Prostate gland (tissue), 2 donors: ENCODE measurements at regions not wholly inside any gene's neighbourhood (a gene's known extent, or its start where the extent isn't known, plus 50 kb on each side); places are given as distances from the start of the nearest gene placed in this dataset.

Experiments
- DNase-seq: peaks from one replicate; pipeline ENCODE4 v3.0.0-alpha.2; 2019; ENCODE audit warnings: low spot score
- H3K27ac ChIP-seq, 2 donors: fragments of 200-600 bp; sonication (generic); 2 replicates each; pipeline ENCODE4 v1.5.1; 2017 to 2019
- H3K27me3 ChIP-seq: fragments of 200-600 bp; sonication (generic); replicated peaks from 2 replicates; pipeline ENCODE4 v1.5.1; 2019; ENCODE audit not compliant: insufficient read depth
- H3K36me3 ChIP-seq, 2 donors: fragments of 200-600 bp; sonication (generic); 1 replicate in 1 of 2; 2 replicates in 1 of 2; pipeline versions ENCODE4 v1.5.1 to v1.8.1; 2017 to 2019
- H3K4me1 ChIP-seq: fragments of 200-600 bp; sonication (generic); replicated peaks from 2 replicates; pipeline ENCODE4 v1.5.1; 2019
- H3K4me3 ChIP-seq, 2 donors: fragments of 200-600 bp; sonication (generic); 2 replicates each; pipeline ENCODE4 v1.5.1; 2017 to 2019
- H3K9me3 ChIP-seq: fragments of 200-600 bp; sonication (generic); 2 replicates; pipeline ENCODE4 v1.5.1; 2017
- POLR2A ChIP-seq: fragments of 450-650 bp; IDR thresholded peaks from one replicate; pipeline ENCODE4 v1.6.1; 2016; ENCODE audit warnings: antibody characterized with exemption, mild to moderate bottlenecking
- POLR2AphosphoS5 ChIP-seq: sonication (generic); formaldehyde crosslinking; IDR thresholded peaks from one replicate; pipeline ENCODE4 v1.6.1; 2017; ENCODE audit warnings: antibody characterized with exemption
- WGBS: methylation state at CpG from one replicate; pipeline ENCODE4 v1.1.5; 2018; 5-methylcytosine and 5-hydroxymethylcytosine counted together
- intact Hi-C: fragments of 100-400 bp; cut with DNase I; formaldehyde crosslinking; loops from one replicate; pipeline ENCODE4 v1.14.2; 2022
- TF ChIP-seq, protein P1 (sequence below), 4 experiments: fragments of 200-600 bp in 2 of 4; fragments of 450-650 bp in 2 of 4; sonication (generic) in 2 of 4; IDR thresholded peaks; 1 replicate in 3 of 4; 2 replicates in 1 of 4; pipeline ENCODE4 v1.5.1; 2016 to 2019; ENCODE audit warnings: antibody characterized with exemption in 4 of 4, mild to moderate bottlenecking in 2 of 4, moderate library complexity in 2 of 4

DNA sequence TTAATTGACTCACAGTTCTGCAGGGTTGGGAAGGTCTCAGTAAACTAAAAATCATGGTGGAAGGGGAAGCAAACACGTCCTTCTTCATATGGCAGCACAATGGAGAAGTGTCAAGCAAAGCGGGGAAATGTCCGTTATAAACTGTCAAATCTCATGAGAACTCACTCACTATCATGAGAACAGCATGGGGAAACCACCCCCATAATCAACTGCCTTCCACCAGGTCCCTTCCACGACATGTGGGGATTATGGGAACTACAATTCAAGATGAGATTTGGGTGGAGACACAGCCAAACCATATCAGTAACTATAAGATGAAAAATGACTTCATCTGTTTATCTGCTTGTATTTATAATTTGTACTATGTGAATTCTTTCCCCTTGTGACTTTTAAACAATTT lies 577.6 kb upstream of the MDGA2 start:
- Histone ChIP-seq H3K4me3 (no peak overlapping the region), H3K36me3 (no peaks in the 10 kb centered on the region), H3K27ac (no peak overlapping the region), H3K27me3 (no peaks in the 10 kb centered on the region), H3K9me3 (no peaks in the 10 kb centered on the region), H3K4me1 (no peaks in the 10 kb centered on the region)
- WGBS = 94% methylated on average over 4 of the region's 4 CpGs
- intact Hi-C loops = no loop called here
- no peak for DNase-seq
- TF ChIP-seq POLR2A = no peak

DNA sequence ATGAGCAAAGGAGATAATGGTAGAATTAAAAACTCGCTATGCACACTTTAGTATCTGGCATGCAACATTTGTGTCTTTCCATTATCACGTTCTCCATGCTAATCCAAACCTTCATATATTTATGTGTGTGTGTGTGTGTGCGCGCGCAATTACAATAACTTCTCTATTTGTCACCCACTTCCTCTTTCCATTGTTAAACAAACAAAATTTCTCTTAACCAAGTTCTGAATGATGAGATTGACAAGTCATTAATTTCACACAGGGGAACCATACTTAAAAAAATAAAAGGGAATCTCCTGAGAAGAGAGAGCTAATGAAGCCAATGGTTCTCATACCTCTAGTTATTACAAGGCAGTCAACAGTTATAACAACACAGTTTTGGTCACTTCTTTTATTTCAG lies 575.9 kb upstream of the MDGA2 start:
- Histone ChIP-seq H3K4me1 (no peaks in the 10 kb centered on the region), H3K9me3 (no peaks in the 10 kb centered on the region), H3K4me3 (no peak overlapping the region), H3K36me3 (no peaks in the 10 kb centered on the region), H3K27ac (no peak overlapping the region), H3K27me3 (no peaks in the 10 kb centered on the region)
- no peak for DNase-seq
- no peak for TF ChIP-seq POLR2AphosphoS5
- no peak for TF ChIP-seq POLR2A
- TF ChIP-seq, protein P1, sequence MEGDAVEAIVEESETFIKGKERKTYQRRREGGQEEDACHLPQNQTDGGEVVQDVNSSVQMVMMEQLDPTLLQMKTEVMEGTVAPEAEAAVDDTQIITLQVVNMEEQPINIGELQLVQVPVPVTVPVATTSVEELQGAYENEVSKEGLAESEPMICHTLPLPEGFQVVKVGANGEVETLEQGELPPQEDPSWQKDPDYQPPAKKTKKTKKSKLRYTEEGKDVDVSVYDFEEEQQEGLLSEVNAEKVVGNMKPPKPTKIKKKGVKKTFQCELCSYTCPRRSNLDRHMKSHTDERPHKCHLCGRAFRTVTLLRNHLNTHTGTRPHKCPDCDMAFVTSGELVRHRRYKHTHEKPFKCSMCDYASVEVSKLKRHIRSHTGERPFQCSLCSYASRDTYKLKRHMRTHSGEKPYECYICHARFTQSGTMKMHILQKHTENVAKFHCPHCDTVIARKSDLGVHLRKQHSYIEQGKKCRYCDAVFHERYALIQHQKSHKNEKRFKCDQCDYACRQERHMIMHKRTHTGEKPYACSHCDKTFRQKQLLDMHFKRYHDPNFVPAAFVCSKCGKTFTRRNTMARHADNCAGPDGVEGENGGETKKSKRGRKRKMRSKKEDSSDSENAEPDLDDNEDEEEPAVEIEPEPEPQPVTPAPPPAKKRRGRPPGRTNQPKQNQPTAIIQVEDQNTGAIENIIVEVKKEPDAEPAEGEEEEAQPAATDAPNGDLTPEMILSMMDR (IDR thresholded peaks at IDR 0.05) = no peak
- WGBS = 76% methylated on average over 5 of the region's 5 CpGs
- intact Hi-C loops = no loop called here

DNA sequence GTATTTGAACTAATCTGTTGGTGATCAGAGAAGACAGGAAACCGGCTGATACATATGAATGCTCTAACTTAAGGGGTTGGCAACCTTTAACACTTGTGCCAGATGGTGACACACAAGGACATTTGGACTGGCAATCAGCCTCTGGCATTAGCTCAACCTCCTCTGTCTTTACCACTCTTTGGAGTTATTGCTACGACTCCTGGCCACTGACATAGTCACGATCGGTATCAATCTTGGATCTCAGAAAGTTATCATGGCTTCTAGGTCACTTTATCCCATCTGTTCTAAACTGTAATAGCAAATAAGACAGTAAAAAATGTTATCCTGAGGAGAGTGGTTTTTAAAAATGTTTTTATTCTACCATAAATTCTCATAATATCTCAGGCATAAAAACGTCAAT lies 575.2 kb upstream of the MDGA2 start:
- no peaks in the 10 kb centered on the region for H3K36me3 ChIP-seq

DNA sequence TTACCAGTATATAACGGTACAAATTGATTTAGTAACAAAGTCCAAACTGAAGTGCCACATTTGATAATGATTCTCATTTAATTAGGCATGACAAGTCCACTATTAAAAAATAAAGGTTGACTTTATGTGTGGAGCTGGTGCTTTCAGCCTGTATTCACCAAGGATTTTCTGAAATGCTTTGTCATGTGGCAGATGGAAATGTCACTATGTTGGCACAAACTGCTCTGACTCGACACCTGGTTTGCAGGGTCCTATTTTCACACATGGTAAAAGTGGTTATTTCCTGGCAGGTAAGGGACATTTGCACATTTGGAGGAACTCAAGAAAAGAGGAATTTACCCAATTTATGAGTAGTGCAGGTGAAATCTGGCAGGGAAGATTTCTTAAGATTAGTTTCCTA lies 572.6 kb upstream of the MDGA2 start:
- Histone ChIP-seq H3K36me3 (no peaks in the 10 kb centered on the region), H3K4me1 (no peaks in the 10 kb centered on the region), H3K4me3 (no peak overlapping the region), H3K9me3 (no peaks in the 10 kb centered on the region), H3K27me3 (no peaks in the 10 kb centered on the region), H3K27ac (no peak overlapping the region)
- DNase-seq = no peak
- 61% methylated on average over 2 of the region's 2 CpGs for WGBS
- TF ChIP-seq, protein P1 (IDR thresholded peaks at IDR 0.05) = no peak
- TF ChIP-seq POLR2A = no peak
- TF ChIP-seq POLR2AphosphoS5 = no peak
- intact Hi-C loops = no loop called here

More for the DNA sequence above, 575.2 kb upstream of the MDGA2 start:
- WGBS = 65% methylated on average over 5 of the region's 5 CpGs
- no peaks in the 10 kb centered on the region for H3K4me1 ChIP-seq
- H3K9me3 ChIP-seq = no peaks in the 10 kb centered on the region
- TF ChIP-seq POLR2A (no peak), POLR2AphosphoS5 (no peak)
- TF ChIP-seq, protein P1 (IDR thresholded peaks at IDR 0.05) = no peak
- H3K27me3 ChIP-seq = no peaks in the 10 kb centered on the region
- DNase-seq = no peak
- H3K4me3 ChIP-seq = no peak overlapping the region
- intact Hi-C loops = no loop called here
- no peak overlapping the region for H3K27ac ChIP-seq

DNA sequence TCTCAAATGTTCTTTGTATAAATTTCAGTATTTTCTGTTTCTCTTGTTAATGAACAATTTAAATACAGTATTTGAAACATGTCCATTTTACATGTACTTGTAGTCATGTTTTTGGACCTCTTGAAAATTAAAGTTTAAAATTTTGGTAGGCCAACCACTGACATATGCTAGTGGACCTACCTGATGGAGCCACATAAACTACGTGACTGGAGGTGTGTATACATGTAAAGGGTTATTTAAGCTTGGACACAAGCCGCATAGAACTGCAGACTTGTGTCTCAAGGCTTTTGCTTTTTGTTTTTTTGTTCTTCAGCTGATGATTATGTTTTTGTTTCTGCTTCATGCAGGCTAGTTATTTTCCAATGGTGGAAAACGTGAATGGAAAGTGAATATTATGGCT lies 568.5 kb upstream of the MDGA2 start:
- Histone ChIP-seq H3K27me3 (no peaks in the 10 kb centered on the region), H3K27ac (no peak overlapping the region)
- 80% methylated on average over 3 of the region's 3 CpGs for WGBS

More for the DNA sequence above, 568.5 kb upstream of the MDGA2 start:
- TF ChIP-seq POLR2A (no peak), POLR2AphosphoS5 (no peak)
- TF ChIP-seq, protein P1 (IDR thresholded peaks at IDR 0.05) = no peak
- Histone ChIP-seq H3K9me3 (no peaks in the 10 kb centered on the region), H3K4me1 (no peaks in the 10 kb centered on the region), H3K36me3 (no peaks in the 10 kb centered on the region), H3K4me3 (no peak overlapping the region)
- intact Hi-C loops = no loop called here
- DNase-seq = no peak
